Gastrocnemius medialis (tissue), 4 donors: ENCODE measurements at regions not wholly inside any gene's neighbourhood (a gene's known extent, or its start where the extent isn't known, plus 50 kb on each side); places are given as distances from the start of the nearest gene placed in this dataset.

Source experiments
- CTCF ChIP-seq, 5 experiments: fragments of 450-650 bp in 3 of 5; fragments of 200-600 bp in 2 of 5; sonication (generic) in 2 of 5; IDR thresholded peaks in 4 of 5; conservative IDR thresholded peaks in 1 of 5; 1 replicate in 4 of 5; 2 replicates in 1 of 5; pipeline ENCODE4 v1.5.1; 2016 to 2019; ENCODE audit warnings: antibody characterized with exemption in 5 of 5, mild to moderate bottlenecking in 3 of 5, moderate library complexity in 3 of 5
- POLR2A ChIP-seq, 2 donors: fragments of 450-650 bp; IDR thresholded peaks; one replicate each; pipeline ENCODE4 v1.6.1; 2017; ENCODE audit warnings: antibody characterized with exemption in 2 of 2, mild to moderate bottlenecking in 2 of 2, moderate library complexity in 2 of 2

GRCh38 chr4:89364541-89364940 is 56.9 kb upstream of the GPRIN3 start:
- TF ChIP-seq CTCF (IDR thresholded peaks at IDR 0.05 in 4 of 5, conservative IDR thresholded peaks at IDR 0.05 in 1 of 5) (no peak), POLR2A (IDR thresholded peaks at IDR 0.05) (no peak)
